NCI-H2107 treated with DMSO at 0.1 percent for 48 hours (cell line): ENCODE measurements at regions not wholly inside any gene's neighbourhood (a gene's known extent, or its start where the extent isn't known, plus 50 kb on each side); places are given as distances from the start of the nearest gene placed in this dataset.

Experiments used
- DNase-seq: peaks from one replicate; lab custom pipeline; 2025; ENCODE audit not compliant: unreplicated experiment; lab: John Stamatoyannopoulos, UW

- no peak for DNase-seq
Measured at GRCh38 chr10:33126742-33127141, 168.7 kb upstream of the ITGB1 start.

DNA sequence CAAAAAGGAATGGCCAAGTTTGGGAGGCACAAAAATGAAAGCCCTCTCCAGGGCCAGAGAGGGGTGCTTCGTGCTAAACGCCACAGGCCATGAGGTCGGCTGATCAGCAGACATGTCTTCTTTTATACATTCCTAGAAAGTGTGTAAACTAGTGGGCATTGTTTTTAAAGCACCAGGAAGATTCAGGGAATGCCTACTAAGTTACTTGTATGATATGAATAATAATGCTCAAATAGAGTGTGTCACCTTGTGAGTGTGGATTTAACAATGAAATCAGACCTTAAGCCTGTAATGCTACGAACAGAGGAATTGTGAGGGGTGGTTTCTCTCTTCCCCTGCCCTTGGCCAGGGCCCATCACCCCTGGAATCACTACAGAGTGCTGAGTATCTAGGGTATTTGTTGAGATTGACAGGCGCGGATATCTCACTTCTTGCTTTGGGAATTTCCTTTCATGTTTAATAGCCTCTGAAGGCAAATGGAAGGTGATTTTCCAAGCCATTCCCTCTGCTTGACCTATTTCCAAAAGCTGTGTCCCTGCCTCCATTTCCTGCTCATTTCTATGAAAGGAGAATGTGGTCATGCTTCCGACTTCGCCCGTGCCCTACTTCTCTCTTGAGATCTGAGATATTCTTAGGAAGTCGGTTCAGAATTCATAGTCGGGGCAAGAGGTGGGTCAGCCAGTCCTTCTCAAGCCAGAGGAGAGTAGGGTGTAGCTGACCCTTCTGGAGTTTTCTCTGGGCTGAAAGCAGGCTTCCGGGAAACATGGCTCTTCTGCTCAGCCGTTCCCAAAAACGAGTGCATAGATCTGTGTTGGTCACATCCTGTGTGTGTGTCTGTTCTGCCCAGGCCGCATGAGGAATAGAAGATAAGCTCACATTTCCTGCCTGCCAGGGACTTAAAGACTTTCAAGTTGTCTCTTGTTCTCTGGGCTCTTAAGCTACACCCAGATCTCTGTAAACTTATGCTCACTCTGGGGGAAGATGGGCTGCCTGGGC is 167.8 kb upstream of the ITGB1 start:
- DNase-seq: no peak

- no peak for DNase-seq
Measured at GRCh38 chr10:33125111-33125510, 167.1 kb upstream of the ITGB1 start.

- DNase-seq: no peak
Measured at GRCh38 chr10:33123680-33124079, 165.7 kb upstream of the ITGB1 start.

- DNase-seq: no peak
Measured at GRCh38 chr10:33122014-33122809, 164.2 kb upstream of the ITGB1 start.

DNA sequence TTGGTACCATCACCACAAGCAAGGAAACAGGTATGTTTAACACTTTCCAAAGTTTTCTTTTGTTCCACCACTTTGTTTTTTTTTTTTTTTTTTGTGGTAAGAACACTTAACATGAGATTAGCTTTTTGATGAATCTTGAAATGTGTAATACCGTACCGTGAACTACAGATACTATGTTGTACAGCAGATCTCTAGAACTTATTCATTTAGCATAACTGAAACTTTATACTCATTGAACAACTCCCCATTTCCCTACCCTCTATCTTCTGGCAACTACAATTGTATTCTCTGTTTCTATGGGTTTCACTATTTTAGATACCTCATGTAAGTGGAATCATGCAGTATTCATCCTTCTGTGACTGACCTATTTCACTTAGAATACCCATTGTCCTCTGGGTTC is 162.7 kb upstream of the ITGB1 start:
- no peak for DNase-seq

DNA sequence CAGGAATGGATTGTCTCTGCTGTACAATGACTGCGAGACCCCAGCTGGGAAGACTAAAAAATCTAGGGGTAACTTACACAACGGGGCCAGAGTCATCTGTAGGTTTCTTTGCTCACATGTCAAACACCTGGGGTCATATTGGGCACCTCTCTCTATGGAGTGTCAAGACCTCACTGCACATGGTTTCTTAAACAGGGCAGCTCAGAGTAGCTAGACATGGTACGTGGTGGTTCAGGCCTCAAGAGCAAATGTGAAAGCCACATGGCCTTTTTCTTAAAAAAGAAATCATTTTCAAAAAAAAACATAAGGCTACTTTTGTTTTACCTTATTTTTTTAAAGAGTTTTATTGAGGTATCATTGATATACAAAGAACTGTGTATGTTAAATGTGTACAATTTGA is 162.2 kb upstream of the ITGB1 start:
- DNase-seq: no peak

- DNase-seq: no peak
Measured at GRCh38 chr10:33117816-33118215, 159.8 kb upstream of the ITGB1 start.

GRCh38 chr10:33117230-33117629 is 159.2 kb upstream of the ITGB1 start:
- no peak for DNase-seq

- DNase-seq: no peak
Measured at GRCh38 chr10:33115738-33116719, 158.0 kb upstream of the ITGB1 start.

DNA sequence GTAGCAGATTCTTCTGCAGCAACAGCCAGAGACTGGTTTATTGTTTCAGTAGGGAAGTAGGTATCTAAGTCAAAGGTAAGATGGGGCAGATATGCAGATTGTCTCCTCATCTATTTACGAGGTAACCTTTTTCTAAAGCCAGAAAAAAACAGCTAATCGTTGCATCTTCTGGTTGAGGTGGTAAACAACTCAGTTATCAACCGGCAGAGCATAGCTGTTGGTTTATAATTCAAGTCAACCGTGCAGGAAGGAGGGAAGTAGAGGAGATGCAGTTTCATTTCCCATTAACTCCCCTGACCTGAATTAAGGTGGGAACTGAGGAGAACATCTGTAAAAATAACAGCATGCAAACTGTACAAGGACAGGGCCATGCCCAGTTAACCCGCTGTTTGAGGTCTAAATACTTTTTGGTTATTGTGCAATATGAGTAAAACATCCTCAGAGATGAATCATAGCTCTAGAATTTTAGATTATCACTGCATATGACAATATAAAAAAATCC is 156.5 kb upstream of the ITGB1 start:
- DNase-seq: no peak

DNA sequence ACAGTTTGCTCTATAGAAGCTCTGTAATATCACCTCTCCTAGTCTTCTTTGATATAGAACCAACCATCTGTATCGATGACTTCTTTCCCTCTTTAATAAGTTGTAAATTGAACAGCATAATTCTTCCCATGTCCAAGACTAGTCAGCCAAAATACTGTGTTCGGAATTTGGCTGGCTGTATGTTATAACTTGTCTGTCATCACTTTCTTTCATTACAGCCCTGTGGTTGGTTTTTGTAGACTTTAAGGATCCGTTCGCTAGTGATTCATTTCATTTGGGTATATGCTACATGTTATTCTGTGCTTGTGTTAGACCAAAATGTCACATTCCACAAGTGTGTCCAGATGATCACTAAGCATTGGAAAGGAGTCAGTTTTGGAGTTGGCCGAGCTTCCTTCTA is 155.4 kb upstream of the ITGB1 start:
- no peak for DNase-seq

DNA sequence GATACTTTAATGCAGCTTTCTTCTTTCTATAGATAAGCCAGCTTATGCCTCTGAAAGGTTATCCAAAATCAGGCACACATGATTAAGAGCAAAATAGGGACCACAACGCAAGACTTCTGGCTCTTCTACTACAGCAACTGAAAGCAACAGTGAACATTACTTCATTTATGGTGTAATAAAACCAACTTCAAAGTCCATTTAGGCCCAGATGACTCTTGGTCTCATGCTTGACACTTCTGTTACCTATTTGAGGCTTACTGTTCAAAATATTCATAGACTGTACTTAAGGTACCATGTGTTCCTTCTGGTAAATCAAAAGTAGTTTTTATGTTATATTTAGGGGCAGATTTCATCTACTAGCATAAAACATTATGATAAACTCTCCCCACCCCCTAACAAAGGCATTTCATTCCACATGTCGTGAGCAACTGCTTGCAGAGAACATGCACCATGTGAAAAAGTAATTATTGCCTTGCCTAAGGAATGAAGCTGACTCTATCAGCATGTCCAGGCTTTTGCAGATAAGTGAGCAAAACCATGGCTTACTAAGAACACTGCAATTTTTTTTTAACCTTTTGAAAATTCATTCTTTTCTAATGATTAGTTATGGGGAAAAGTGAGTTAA is 154.9 kb upstream of the ITGB1 start:
- no peak for DNase-seq

DNA sequence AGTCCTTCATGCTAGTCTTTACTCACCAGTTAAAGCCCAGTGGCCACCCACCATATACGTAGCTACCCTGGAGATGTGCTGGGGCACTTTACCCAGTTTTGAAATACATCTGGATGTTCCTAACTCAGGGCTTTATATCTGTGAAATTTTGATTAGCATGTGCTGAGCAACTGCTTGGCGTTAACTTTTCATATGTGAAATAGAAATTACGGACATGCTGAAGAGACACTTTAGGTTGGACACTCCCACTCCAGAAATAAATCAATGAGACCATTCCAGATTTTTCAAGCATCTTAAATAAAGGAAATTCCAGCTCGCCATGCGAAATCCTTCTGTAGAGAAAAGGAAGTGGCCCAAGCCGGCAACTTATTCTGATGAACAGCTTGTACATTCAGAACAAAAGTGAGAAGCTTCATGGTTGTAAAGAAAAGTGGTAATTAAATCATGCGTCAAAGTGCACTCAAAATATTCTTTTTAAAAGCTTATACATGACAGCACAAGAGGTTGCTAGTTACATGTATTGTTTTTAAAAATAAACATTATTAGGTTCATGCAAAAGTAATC is 153.5 kb upstream of the ITGB1 start:
- no peak for DNase-seq

GRCh38 chr10:33109788-33110469 is 151.9 kb upstream of the ITGB1 start:
- DNase-seq: no peak

- no peak for DNase-seq
Measured at GRCh38 chr10:33109384-33109783, 151.4 kb upstream of the ITGB1 start.

DNA sequence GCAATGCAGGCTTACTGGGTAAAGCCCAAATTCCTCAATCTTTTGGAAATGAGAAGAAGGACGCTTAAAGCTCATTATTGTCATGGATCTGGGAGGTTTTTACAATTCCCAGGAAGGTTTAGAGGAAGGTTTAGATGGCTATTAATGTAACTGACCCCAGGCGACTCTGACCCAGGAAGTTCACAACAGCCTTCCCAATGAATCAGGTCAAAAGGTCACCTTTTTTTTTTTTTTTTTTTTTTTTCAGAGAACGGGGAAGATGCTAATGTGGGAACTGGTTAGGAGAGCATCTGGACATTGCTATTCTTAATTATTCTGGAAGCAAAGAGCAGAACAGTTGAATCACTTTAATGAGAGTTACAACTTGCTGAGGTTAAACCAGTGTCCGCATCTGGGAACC is 149.9 kb upstream of the ITGB1 start:
- DNase-seq: no peak

GRCh38 chr10:33106767-33107166 is 148.7 kb upstream of the ITGB1 start:
- DNase-seq: no peak

DNA sequence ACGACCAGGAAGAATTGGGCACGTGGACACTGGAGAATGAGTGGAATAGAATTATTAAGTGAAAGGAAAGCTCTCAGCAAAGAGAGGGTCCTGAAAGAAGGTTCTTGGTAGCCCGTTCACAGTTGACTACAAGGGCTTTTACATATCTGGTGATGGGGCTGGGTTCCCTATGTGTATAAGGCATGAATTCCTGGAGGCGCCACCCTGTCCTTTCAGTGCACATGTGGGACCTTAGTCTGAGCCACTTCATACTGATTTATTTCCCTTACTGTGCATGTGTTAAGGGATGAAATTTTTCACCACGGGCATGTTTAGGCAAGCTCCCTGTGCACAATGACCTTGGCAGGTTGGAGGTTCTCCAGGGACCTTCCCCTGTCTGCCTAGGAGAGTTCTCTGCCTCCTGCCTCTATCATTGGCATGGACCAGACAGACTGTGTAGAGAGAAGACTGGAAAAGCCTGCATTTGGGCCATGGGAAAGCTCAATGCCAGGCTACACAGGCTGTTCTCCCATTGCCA is 145.9 kb upstream of the ITGB1 start:
- DNase-seq: no peak
